GM12891 (cell line): ENCODE measurements at regions not wholly inside any gene's neighbourhood (a gene's known extent, or its start where the extent isn't known, plus 50 kb on each side); places are given as distances from the start of the nearest gene placed in this dataset.

Experiments
- PAX5 ChIP-seq: IDR thresholded peaks from 2 replicates; pipeline ENCODE4 v1.6.1; 2011; ENCODE audit warnings: low read length, moderate library complexity, mild to moderate bottlenecking; ENCODE audit not compliant: insufficient read depth, severe bottlenecking
- POLR2A ChIP-seq: IDR thresholded peaks from 2 replicates; pipeline ENCODE4 v1.6.1; 2011; ENCODE audit warnings: low read depth, low read length, control low read depth
- POLR2AphosphoS5 ChIP-seq: IDR thresholded peaks from 2 replicates; pipeline ENCODE4 v1.6.1; 2011; ENCODE audit warnings: low read depth, low read length, control low read depth
- SPI1 ChIP-seq: IDR thresholded peaks from 2 replicates; pipeline ENCODE4 v1.6.1; 2011; ENCODE audit warnings: low read depth, low read length, control low read depth
- TAF1 ChIP-seq: IDR thresholded peaks from 2 replicates; pipeline ENCODE4 v1.6.1; 2011; ENCODE audit warnings: low read depth, low read length, control low read depth

DNA sequence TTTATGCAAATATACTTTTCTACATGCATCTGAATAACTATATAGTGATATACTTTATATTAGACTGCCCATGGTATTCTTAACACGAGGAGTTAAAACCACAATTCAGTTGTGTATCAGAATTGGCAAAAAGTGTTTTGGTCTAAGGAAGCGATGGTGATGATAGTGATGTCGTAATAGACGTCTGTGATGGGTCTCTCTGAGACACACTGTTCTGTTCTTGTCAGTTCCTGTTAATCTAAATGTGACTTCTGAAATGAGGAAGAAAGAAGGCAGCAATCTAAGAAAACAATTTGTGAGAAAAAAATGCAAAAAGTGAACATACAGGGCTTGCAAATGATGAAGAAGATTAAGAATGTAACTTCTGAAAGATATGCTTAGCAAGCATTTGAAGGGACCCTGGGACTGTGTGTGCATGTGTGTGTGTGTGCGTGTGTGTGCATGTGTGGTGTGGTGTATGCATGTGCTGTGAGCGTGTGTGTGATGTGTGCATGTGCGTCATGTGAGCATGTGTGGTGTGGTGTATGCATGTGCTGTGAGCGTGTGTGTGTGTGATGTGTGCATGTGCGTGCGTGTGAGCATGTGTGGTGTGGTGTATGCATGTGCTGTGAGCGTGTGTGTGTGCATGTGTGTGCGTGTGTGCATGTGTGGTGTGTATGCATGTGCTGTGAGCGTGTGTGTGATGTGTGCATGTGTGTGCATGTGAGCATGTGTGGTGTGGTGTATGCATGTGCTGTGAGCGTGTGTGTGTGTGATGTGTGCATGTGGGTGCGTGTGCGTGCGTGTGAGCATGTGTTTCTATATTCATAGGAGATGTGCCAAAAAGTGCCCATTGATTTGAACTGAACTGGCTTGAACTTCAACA is 131.8 kb downstream of the IRS2 start:
- TF ChIP-seq POLR2A = no peak
- no peak for TF ChIP-seq SPI1
- TF ChIP-seq TAF1 = no peak
- TF ChIP-seq PAX5 = no peak
- no peak for TF ChIP-seq POLR2AphosphoS5
